ENCODE measurements at regions not wholly inside any gene's neighbourhood (a gene's known extent, or its start where the extent isn't known, plus 50 kb on each side); places are given as distances from the start of the nearest gene placed in this dataset.

DNA sequence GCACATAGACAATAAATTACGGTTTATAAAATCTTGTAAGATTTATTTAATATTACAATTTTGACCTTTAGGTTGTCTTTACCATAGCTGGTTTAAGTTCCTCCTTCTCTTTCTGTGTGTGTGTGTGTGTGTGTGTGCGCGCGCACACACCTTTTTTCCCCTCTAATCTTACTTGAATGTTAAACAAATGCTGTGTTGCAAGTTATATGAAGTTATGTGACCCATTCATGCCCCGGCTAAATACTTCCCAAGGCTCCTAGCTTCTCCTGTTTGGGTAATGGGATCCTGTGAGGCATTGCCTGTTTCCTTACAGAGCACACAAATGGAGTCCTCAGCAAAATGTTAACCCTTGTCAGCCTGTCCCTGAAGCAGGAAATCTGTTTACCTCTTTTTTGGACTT is 125.6 kb upstream of the ZNF608 start:
- Mint-ChIP-seq H3K4me3 (no peak overlapping the region), H3K36me3 (peaks cover 5% of the 10 kb centered on the region), H3K4me1 (peaks cover 30 to 32% of the 10 kb centered on the region in 2 donors), H3K27me3 (ENCODE audit: low read depth in 2 of 2) (peaks cover 7% of the 10 kb centered on the region in 2 donors), H3K9me3 (no peaks in the 10 kb centered on the region), H3K27ac (no peak overlapping the region)
- no peaks in the 10 kb centered on the region for H3K9me3 ChIP-seq (ENCODE audit: control insufficient read depth, insufficient read depth, low read length)
- H3K27me3 ChIP-seq (ENCODE audit: control insufficient read depth, insufficient read depth, low read length) = no peaks in the 10 kb centered on the region
- peaks cover 9% of the 10 kb centered on the region for H3K4me1 ChIP-seq (ENCODE audit: control insufficient read depth, insufficient read depth, low read length)
- 100% methylated on average over 1 of the region's 5 CpGs for WGBS (ENCODE audit: insufficient coverage)
- TF ChIP-seq, protein P1, sequence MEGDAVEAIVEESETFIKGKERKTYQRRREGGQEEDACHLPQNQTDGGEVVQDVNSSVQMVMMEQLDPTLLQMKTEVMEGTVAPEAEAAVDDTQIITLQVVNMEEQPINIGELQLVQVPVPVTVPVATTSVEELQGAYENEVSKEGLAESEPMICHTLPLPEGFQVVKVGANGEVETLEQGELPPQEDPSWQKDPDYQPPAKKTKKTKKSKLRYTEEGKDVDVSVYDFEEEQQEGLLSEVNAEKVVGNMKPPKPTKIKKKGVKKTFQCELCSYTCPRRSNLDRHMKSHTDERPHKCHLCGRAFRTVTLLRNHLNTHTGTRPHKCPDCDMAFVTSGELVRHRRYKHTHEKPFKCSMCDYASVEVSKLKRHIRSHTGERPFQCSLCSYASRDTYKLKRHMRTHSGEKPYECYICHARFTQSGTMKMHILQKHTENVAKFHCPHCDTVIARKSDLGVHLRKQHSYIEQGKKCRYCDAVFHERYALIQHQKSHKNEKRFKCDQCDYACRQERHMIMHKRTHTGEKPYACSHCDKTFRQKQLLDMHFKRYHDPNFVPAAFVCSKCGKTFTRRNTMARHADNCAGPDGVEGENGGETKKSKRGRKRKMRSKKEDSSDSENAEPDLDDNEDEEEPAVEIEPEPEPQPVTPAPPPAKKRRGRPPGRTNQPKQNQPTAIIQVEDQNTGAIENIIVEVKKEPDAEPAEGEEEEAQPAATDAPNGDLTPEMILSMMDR (IDR thresholded peaks at IDR 0.05) = no peak
- H3K4me3 ChIP-seq (ENCODE audit: low read length) = no peak overlapping the region
- no peaks in the 10 kb centered on the region for H3K36me3 ChIP-seq (ENCODE audit: control insufficient read depth, insufficient read depth, low read length)
- intact Hi-C loops (cut with micrococcal nuclease) = no loop called here
- H3K27ac ChIP-seq (ENCODE audit: low read length) = no peak overlapping the region
- ATAC-seq (no peak), DNase-seq (no peak)

DNA sequence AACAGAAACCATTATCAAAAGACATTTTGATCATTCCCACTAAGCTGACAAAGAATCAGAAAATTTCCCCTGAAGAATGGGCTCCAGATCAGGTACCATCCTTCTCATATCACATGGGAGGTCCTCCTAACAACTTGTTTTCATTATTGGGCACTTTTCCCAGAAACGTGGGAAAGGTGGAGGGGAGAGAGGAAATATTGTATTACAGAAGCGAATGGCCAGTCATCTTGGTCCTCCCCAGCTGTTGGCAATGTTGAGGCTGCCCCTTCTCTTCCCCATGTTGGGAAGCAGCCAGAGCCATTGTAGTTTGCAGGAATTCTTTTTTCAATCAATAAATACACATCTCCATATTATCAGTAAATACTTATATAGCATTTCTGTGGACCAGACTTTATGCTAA is 126.2 kb upstream of the ZNF608 start:
- H3K4me1 Mint-ChIP-seq = peaks cover 24 to 27% of the 10 kb centered on the region in 2 donors
- intact Hi-C loops (cut with micrococcal nuclease) = no loop called here

DNA sequence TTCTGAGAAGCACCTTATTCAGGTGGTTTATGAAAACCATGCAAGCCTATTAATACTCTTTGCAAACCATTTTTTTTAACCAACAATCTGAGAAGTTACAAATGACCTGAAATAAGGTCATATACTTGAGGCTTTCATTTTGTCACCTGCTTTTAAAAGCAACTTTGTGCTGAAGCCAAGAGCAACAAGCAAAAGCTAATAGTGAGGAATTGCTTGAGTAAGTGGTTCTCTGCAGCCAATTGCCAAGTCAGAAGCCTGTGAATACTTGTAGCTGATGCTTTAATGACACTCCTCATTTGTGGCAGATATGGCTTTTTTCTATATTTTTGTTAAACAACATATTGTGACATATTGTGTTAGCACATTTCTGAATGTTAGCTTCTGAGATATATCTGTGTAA is 126.7 kb upstream of the ZNF608 start:
- intact Hi-C loops (cut with micrococcal nuclease) = no loop called here
- ATAC-seq = no peak
- H3K9me3 ChIP-seq (ENCODE audit: control insufficient read depth, insufficient read depth, low read length) = no peaks in the 10 kb centered on the region
- H3K27me3 ChIP-seq (ENCODE audit: control insufficient read depth, insufficient read depth, low read length) = no peaks in the 10 kb centered on the region
- TF ChIP-seq, protein P1 (IDR thresholded peaks at IDR 0.05) = no peak
- Mint-ChIP-seq H3K27ac (no peak overlapping the region), H3K9me3 (no peaks in the 10 kb centered on the region), H3K36me3 (peaks cover 5% of the 10 kb centered on the region), H3K4me1 (peaks cover 19 to 21% of the 10 kb centered on the region in 2 donors), H3K27me3 (ENCODE audit: low read depth in 2 of 2) (peaks cover 7% of the 10 kb centered on the region in 2 donors), H3K4me3 (no peak overlapping the region)
- no peak overlapping the region for H3K27ac ChIP-seq (ENCODE audit: low read length)
- H3K4me3 ChIP-seq (ENCODE audit: low read length) = no peak overlapping the region
- no peak for DNase-seq
- no peaks in the 10 kb centered on the region for H3K36me3 ChIP-seq (ENCODE audit: control insufficient read depth, insufficient read depth, low read length)
- peaks cover under 1% of the 10 kb centered on the region for H3K4me1 ChIP-seq (ENCODE audit: control insufficient read depth, insufficient read depth, low read length)

More for the DNA sequence above, 126.2 kb upstream of the ZNF608 start:
- no peaks in the 10 kb centered on the region for H3K27me3 ChIP-seq (ENCODE audit: control insufficient read depth, insufficient read depth, low read length)
- 83% methylated on average over 2 of the region's 2 CpGs for WGBS (ENCODE audit: insufficient coverage)
- Mint-ChIP-seq H3K27me3 (ENCODE audit: low read depth in 2 of 2) (peaks cover 7% of the 10 kb centered on the region in 2 donors), H3K27ac (no peak overlapping the region), H3K36me3 (peaks cover 5% of the 10 kb centered on the region), H3K9me3 (no peaks in the 10 kb centered on the region), H3K4me3 (no peak overlapping the region)
- H3K4me3 ChIP-seq (ENCODE audit: low read length) = no peak overlapping the region
- DNase-seq (no peak), ATAC-seq (no peak)
- TF ChIP-seq, protein P1 (IDR thresholded peaks at IDR 0.05) = no peak
- peaks cover 6% of the 10 kb centered on the region for H3K4me1 ChIP-seq (ENCODE audit: control insufficient read depth, insufficient read depth, low read length)
- no peaks in the 10 kb centered on the region for H3K9me3 ChIP-seq (ENCODE audit: control insufficient read depth, insufficient read depth, low read length)
- H3K36me3 ChIP-seq (ENCODE audit: control insufficient read depth, insufficient read depth, low read length) = no peaks in the 10 kb centered on the region
- no peak overlapping the region for H3K27ac ChIP-seq (ENCODE audit: low read length)

DNA sequence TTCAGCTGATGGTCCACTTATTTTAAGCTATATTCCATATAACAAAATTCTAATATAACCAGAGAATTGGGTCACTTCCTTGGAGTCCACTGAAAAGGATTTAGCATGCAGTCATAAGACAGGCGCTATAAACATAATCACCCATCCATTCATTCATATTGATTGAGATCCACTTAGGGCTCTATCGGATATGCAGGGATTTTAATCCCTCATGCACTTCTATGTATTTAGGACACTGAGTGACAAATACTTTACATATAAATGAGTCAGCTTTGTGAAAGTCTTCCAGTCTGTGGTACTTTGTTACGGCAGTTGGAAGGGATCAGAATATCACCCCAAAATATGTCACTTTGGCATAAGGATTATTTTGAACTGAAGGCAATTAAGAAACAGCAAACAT is 127.3 kb upstream of the ZNF608 start:
- Mint-ChIP-seq H3K9me3 (no peaks in the 10 kb centered on the region), H3K36me3 (peaks cover 5% of the 10 kb centered on the region), H3K4me3 (no peak overlapping the region), H3K27ac (no peak overlapping the region), H3K27me3 (ENCODE audit: low read depth in 2 of 2) (peaks cover 7% of the 10 kb centered on the region in 2 donors), H3K4me1 (peaks cover 13 to 16% of the 10 kb centered on the region in 2 donors)
- Histone ChIP-seq H3K27me3 (ENCODE audit: control insufficient read depth, insufficient read depth, low read length) (no peaks in the 10 kb centered on the region), H3K36me3 (ENCODE audit: control insufficient read depth, insufficient read depth, low read length) (no peaks in the 10 kb centered on the region), H3K4me1 (ENCODE audit: control insufficient read depth, insufficient read depth, low read length) (peaks cover 1% of the 10 kb centered on the region), H3K27ac (ENCODE audit: low read length) (no peak overlapping the region), H3K4me3 (ENCODE audit: low read length) (no peak overlapping the region), H3K9me3 (ENCODE audit: control insufficient read depth, insufficient read depth, low read length) (no peaks in the 10 kb centered on the region)
- no peak for DNase-seq
- ATAC-seq = no peak
- TF ChIP-seq, protein P1 (IDR thresholded peaks at IDR 0.05) = no peak
- intact Hi-C loops (cut with micrococcal nuclease) = no loop called here
- 96% methylated on average over 2 of the region's 3 CpGs for WGBS (ENCODE audit: insufficient coverage)

Data from natural killer cell (primary cell).